ENCODE measurements at regions not wholly inside any gene's neighbourhood (a gene's known extent, or its start where the extent isn't known, plus 50 kb on each side); places are given as distances from the start of the nearest gene placed in this dataset.
"Not testable (repeated sequence)": the region's sequence is repeated elsewhere in the genome, so short reads cannot be mapped to it uniquely, and the experiment has no call there.

- no peak for DNase-seq (ENCODE audit: low spot score)
These were observed 100.4 kb upstream of the SATB2 start for GRCh38 chr2:199558156-199558555.

- DNase-seq (ENCODE audit: low spot score), result no peak
These were observed 99.0 kb upstream of the SATB2 start for GRCh38 chr2:199556527-199557285.

GRCh38 chr2:199554026-199554425, 96.3 kb upstream of the SATB2 start:
- DNase-seq (ENCODE audit: low spot score), result no peak

GRCh38 chr2:199552141-199552540, 94.4 kb upstream of the SATB2 start:
- DNase-seq (ENCODE audit: low spot score), result no peak

GRCh38 chr2:199543606-199544172, 86.0 kb upstream of the SATB2 start:
- DNase-seq (ENCODE audit: low spot score), result no peak

- DNase-seq (ENCODE audit: low spot score), result no peak
These were observed 77.9 kb upstream of the SATB2 start for GRCh38 chr2:199535445-199536177.

DNA sequence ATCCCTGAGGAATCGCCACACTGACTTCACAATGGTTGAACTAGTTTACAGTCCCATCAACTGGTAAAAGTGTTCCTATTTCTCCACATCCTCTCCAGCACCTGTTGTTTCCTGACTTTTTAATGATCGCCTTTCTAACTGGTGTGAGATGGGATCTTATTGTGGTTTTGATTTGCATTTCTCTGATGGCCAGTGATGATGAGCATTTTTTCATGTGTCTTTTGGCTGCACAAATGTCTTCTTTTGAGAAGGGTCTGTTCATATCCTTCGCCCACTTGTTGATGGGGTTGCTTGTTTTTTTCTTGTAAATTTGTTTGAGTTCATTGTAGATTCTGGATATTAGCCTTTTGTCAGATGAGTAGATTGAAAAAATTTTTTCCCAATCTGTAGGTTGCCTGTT, 76.1 kb upstream of the SATB2 start:
- DNase-seq (ENCODE audit: low spot score), result not testable (repeated sequence)

GRCh38 chr2:199527071-199527470, 69.3 kb upstream of the SATB2 start:
- no peak for DNase-seq (ENCODE audit: low spot score)

DNA sequence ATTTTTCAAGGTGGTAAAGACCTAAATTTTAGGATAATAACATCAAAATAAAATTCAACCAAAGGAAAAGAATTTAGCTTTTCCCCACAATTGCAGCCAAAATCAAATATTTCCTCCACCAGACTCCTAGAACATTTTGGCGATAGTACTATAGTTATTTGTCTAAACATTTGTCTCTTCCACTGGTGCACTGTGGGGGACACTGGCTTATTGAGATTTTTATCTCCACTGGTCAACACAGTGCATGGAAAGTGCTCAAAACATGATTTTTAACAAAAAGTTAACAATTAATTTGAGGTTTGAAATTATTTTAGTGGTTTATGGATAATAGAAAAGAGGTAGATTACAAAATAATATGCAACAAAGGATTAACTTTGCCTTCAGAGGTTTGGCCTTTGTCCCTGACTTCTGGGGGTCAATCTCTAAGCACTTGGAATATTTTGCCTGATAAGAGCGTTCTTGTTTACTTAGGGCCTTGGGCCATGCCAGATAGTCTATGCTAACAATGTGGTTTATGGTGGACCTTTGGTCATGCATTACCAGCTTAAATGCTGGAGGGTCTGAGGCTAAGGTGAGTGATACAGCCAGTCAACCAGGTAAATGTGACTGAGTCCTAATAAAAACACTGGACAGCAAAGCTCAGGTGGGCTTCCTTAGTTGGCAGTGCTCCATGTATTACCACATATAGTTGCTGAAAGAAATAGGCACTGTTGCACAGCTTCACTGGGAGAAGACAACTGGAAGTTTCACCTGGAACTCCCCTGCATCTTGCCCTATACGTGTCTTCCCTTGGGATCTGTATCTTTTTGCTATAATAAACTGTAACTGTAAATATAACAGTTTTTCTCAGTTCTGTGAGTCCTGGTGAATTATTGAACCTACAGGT, 67.2 kb upstream of the SATB2 start:
- DNase-seq (ENCODE audit: low spot score), result no peak

DNA sequence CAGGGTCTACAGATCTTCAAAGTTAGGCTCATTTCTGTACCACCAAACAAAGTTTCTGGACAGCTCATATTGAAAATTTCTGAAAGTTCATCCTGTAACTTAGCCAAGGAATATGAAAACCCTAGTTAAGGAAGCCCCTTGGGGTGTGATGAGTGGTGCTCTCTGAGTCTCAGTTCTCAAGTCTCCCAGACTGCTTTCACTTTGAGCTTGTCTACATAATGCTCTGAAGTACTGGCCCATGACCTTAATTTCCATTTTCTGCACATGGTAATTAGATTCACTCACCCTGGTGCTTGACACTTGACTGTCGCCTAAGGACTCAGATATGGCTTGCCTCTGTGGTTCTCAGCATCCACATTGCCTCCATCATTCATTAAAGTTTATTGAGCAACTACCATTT, 51.7 kb upstream of the SATB2 start:
- no peak for DNase-seq (ENCODE audit: low spot score)
